ENCODE measurements at regions not wholly inside any gene's neighbourhood (a gene's known extent, or its start where the extent isn't known, plus 50 kb on each side); places are given as distances from the start of the nearest gene placed in this dataset.

- peaks cover 23 to 28% of the 10 kb centered on the region in 2 donors for H3K9me3 Mint-ChIP-seq
- H3K36me3 Mint-ChIP-seq = peaks cover 0 to 11% of the 10 kb centered on the region in 2 donors
- DNase-seq (ENCODE audit: low spot score in 2 of 2) (no peak), ATAC-seq (no peak)
- no peak overlapping the region for H3K27ac Mint-ChIP-seq
These were observed 120.4 kb downstream of the TDRD15 start for GRCh38 chr2:21244161-21244560.

- DNase-seq (ENCODE audit: low spot score in 2 of 2) (no peak), ATAC-seq (no peak)
- no peak overlapping the region for H3K27ac Mint-ChIP-seq
- peaks cover 15 to 19% of the 10 kb centered on the region in 2 donors for H3K9me3 Mint-ChIP-seq
- peaks cover 0 to 11% of the 10 kb centered on the region in 2 donors for H3K36me3 Mint-ChIP-seq
These were observed 121.8 kb downstream of the TDRD15 start for GRCh38 chr2:21245565-21245964.

GRCh38 chr2:21249367-21249766 lies 125.6 kb downstream of the TDRD15 start:
- ATAC-seq = no peak
- H3K9me3 Mint-ChIP-seq = peaks cover 0 to 11% of the 10 kb centered on the region in 2 donors
- no peaks in the 10 kb centered on the region for H3K36me3 Mint-ChIP-seq
- DNase-seq (ENCODE audit: low spot score in 2 of 2) = no peak
- no peak overlapping the region for H3K27ac Mint-ChIP-seq

DNA sequence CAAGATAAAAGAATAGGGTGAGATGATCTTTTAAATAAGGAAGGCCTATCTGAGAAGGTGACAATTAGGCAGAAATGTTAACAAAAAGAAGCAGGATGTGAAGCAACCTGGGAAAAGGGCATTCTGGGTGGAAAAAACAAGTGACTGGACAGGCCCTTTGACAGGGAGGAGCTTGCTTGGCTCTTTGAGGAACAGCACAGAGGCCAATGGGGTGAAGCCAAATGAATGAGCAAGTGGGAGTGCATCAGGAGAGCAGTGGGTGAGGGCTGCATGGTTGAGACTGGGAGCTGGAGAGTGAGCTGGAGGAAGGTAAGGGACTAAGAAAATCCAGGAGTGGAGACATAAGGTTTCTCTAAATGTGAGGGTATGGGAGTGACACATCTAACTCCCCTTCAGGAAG lies 126.9 kb downstream of the TDRD15 start:
- ATAC-seq (no peak), DNase-seq (ENCODE audit: low spot score in 2 of 2) (no peak)
- Mint-ChIP-seq H3K27ac (no peak overlapping the region), H3K36me3 (no peaks in the 10 kb centered on the region), H3K9me3 (peaks cover 0 to 9% of the 10 kb centered on the region in 2 donors)

- H3K9me3 Mint-ChIP-seq = peaks cover 0 to 7% of the 10 kb centered on the region in 2 donors
- DNase-seq (ENCODE audit: low spot score in 2 of 2) = no peak
- H3K36me3 Mint-ChIP-seq = no peaks in the 10 kb centered on the region
- H3K27ac Mint-ChIP-seq = no peak overlapping the region
- ATAC-seq = no peak
These were observed 127.6 kb downstream of the TDRD15 start for GRCh38 chr2:21251216-21251980.

DNA sequence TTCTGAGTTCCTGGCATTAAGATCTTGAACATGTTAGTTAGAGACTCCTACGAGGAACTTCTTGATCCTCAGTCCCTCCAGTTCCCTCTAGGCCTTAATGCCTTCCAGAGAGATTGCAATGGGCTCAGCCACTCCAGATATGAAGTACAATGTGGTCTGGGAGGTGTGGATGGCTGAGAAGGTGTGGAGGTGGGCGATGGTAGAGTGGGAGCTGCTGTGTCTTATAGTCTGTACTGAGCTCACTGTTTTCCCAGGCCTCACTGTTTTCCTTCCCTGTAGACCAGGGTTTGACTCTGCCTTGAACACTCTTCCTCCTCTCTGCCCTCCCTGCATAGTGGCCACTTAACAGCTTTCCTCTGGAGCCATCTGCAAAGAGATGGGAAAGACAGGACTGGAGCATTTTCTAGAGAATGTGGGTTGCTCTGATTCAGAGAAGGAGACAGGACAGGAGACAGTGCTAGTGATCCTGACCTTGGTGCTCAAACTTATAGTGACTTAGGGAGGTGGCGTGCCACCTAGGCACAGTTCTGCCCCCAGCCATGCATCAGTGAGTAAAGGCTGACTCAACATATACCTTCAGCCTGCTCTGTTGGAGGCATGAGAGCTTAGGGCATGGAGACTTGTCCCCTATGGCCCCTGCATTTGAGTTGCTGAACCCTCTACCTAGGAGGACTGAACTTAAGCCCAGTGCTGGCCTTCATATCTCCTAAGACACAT lies 129.7 kb downstream of the TDRD15 start:
- no peaks in the 10 kb centered on the region for H3K36me3 Mint-ChIP-seq
- no peak overlapping the region for H3K27ac Mint-ChIP-seq
- ATAC-seq (no peak), DNase-seq (ENCODE audit: low spot score in 2 of 2) (no peak)
- peaks cover 0 to 7% of the 10 kb centered on the region in 2 donors for H3K9me3 Mint-ChIP-seq

- ATAC-seq = no peak
- peaks cover 0 to 7% of the 10 kb centered on the region in 2 donors for H3K9me3 Mint-ChIP-seq
- no peaks in the 10 kb centered on the region for H3K36me3 Mint-ChIP-seq
- H3K27ac Mint-ChIP-seq = no peak overlapping the region
- no peak for DNase-seq (ENCODE audit: low spot score in 2 of 2)
These were observed 130.6 kb downstream of the TDRD15 start for GRCh38 chr2:21254170-21254965.

- no peak for ATAC-seq
These were observed 132.2 kb downstream of the TDRD15 start for GRCh38 chr2:21256006-21256405.

GRCh38 chr2:21257621-21258020 lies 133.9 kb downstream of the TDRD15 start:
- Mint-ChIP-seq H3K36me3 (no peaks in the 10 kb centered on the region), H3K9me3 (peaks cover 0 to 7% of the 10 kb centered on the region in 2 donors), H3K27ac (no peak overlapping the region)
- no peak for ATAC-seq
- DNase-seq (ENCODE audit: low spot score in 2 of 2) = no peak

More at GRCh38 chr2:21256006-21256405, 132.2 kb downstream of the TDRD15 start:
- DNase-seq (ENCODE audit: low spot score in 2 of 2) = no peak
- no peak overlapping the region for H3K27ac Mint-ChIP-seq
- no peaks in the 10 kb centered on the region for H3K36me3 Mint-ChIP-seq
- peaks cover 0 to 7% of the 10 kb centered on the region in 2 donors for H3K9me3 Mint-ChIP-seq

- no peak for DNase-seq (ENCODE audit: low spot score in 2 of 2)
These were observed 134.3 kb downstream of the TDRD15 start for GRCh38 chr2:21258082-21258481.

DNA sequence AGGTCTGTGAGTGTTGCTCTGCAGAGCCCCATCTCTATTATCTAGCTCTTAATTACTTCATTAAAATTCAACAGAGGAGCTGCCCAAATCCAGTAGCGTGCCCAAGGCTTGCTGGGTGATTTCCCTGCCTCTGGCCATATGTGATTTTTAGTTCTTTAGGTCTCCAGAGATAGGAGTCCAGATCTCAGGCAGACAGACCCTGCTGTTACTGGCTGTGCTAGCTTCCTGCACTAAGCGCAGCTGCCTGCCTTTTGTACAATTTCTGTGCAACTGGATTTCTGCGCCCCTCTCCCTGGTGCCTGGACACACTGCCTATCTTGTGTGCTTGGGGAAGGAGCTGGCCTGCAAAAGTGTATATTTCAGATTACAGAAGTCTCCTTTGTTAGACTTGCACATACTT lies 136.5 kb downstream of the TDRD15 start:
- H3K36me3 Mint-ChIP-seq = no peaks in the 10 kb centered on the region
- H3K9me3 Mint-ChIP-seq = peaks cover 0 to 4% of the 10 kb centered on the region in 2 donors
- no peak for ATAC-seq
- no peak for DNase-seq (ENCODE audit: low spot score in 2 of 2)
- H3K27ac Mint-ChIP-seq = no peak overlapping the region

More at GRCh38 chr2:21258082-21258481, 134.3 kb downstream of the TDRD15 start:
- H3K27ac Mint-ChIP-seq = no peak overlapping the region
- no peaks in the 10 kb centered on the region for H3K36me3 Mint-ChIP-seq
- peaks cover 0 to 5% of the 10 kb centered on the region in 2 donors for H3K9me3 Mint-ChIP-seq
- no peak for ATAC-seq

GRCh38 chr2:21261591-21261990 lies 137.8 kb downstream of the TDRD15 start:
- ATAC-seq = no peak
- Mint-ChIP-seq H3K27ac (no peak overlapping the region), H3K36me3 (no peaks in the 10 kb centered on the region), H3K9me3 (peaks cover 0 to 4% of the 10 kb centered on the region in 2 donors)
- DNase-seq (ENCODE audit: low spot score in 2 of 2) = no peak

GRCh38 chr2:21262426-21262940 lies 138.7 kb downstream of the TDRD15 start:
- Mint-ChIP-seq H3K27ac (no peak overlapping the region), H3K36me3 (no peaks in the 10 kb centered on the region), H3K9me3 (peaks cover 0 to 4% of the 10 kb centered on the region in 2 donors)
- ATAC-seq (no peak), DNase-seq (ENCODE audit: low spot score in 2 of 2) (no peak)

GRCh38 chr2:21263622-21264021 lies 139.9 kb downstream of the TDRD15 start:
- Mint-ChIP-seq H3K27ac (no peak overlapping the region), H3K9me3 (peaks cover 0 to 4% of the 10 kb centered on the region in 2 donors), H3K36me3 (no peaks in the 10 kb centered on the region)
- DNase-seq (ENCODE audit: low spot score in 2 of 2) (no peak), ATAC-seq (no peak)

DNA sequence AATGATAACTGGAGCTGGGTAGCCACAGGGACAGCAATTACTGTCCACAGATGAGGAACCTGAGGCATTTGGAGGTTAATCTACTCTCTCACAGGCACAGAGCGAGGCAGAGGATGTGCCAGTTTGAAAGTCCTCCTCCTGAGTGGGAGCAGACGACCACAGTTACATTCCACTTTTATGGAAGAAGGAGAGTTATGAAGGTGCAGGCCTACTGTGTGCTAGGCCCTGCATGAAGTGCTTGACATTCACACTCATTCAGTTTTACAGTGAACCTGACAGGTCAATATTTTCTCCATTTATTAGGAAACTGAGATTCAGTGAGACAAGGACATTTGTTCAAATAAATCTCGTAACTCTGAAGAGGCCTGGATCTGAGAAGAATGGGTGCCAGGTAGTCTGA lies 142.0 kb downstream of the TDRD15 start:
- ATAC-seq = no peak
- Mint-ChIP-seq H3K9me3 (peaks cover 0 to 4% of the 10 kb centered on the region in 2 donors), H3K36me3 (no peaks in the 10 kb centered on the region), H3K27ac (no peak overlapping the region)
- DNase-seq (ENCODE audit: low spot score in 2 of 2) = no peak

GRCh38 chr2:21267232-21267835 lies 143.6 kb downstream of the TDRD15 start:
- H3K9me3 Mint-ChIP-seq = peaks cover 0 to 3% of the 10 kb centered on the region in 2 donors
- H3K27ac Mint-ChIP-seq = no peak overlapping the region
- ATAC-seq (no peak), DNase-seq (ENCODE audit: low spot score in 2 of 2) (no peak)
- no peaks in the 10 kb centered on the region for H3K36me3 Mint-ChIP-seq

All from activated naive CD4-positive, alpha-beta T cell treated with anti-CD3 and anti-CD28 coated beads, Interleukin-2, amount 50 U/mL, for 72 hours (primary cell).